Hepatocyte (in vitro differentiated cells): ENCODE measurements at regions not wholly inside any gene's neighbourhood (a gene's known extent, or its start where the extent isn't known, plus 50 kb on each side); places are given as distances from the start of the nearest gene placed in this dataset.

Experiments used
- CTCF ChIP-seq: fragments of 200-600 bp; sonication (generic); IDR thresholded peaks from 2 replicates; pipeline ENCODE4 v1.5.1; 2016; ENCODE audit warnings: antibody characterized with exemption, mild to moderate bottlenecking; ENCODE audit not compliant: poor library complexity
- EZH2 ChIP-seq: fragments of 200-600 bp; sonication (generic); IDR thresholded peaks from 2 replicates; pipeline ENCODE4 v1.6.1; 2016; ENCODE audit warnings: antibody characterized with exemption, mild to moderate bottlenecking, borderline replicate concordance
- EZH2phosphoT487 ChIP-seq: fragments of 200-600 bp; sonication (generic); IDR thresholded peaks from one replicate; pipeline ENCODE4 v1.6.1; 2018; ENCODE audit warnings: antibody characterized with exemption, mild to moderate bottlenecking, low read depth, moderate library complexity; ENCODE audit not compliant: unreplicated experiment, severe bottlenecking

GRCh38 chr10:20707251-20707650, 189.9 kb downstream of the NEBL start:
- TF ChIP-seq CTCF (no peak), EZH2 (no peak), EZH2phosphoT487 (no peak)
